HG03159 (cell line): ENCODE measurements at regions not wholly inside any gene's neighbourhood (a gene's known extent, or its start where the extent isn't known, plus 50 kb on each side); places are given as distances from the start of the nearest gene placed in this dataset.
A peak's percentile ranks its signal among the peaks of the same experiment; 100 is the strongest.

Experiments used
- ATAC-seq: cut with Tn5 transposase; IDR thresholded peaks from one replicate; pipeline ENCODE4 v1.9.1; 2021; ENCODE audit warnings: mild to moderate bottlenecking, moderate library complexity; ENCODE audit not compliant: unreplicated experiment

- ATAC-seq, result no peak
Measured at GRCh38 chr4:75122424-75123014, 189.6 kb downstream of the PARM1 start.

- ATAC-seq, result no peak
Measured at GRCh38 chr4:75118739-75119138, 185.8 kb downstream of the PARM1 start.

GRCh38 chr4:75110061-75110460 is 177.1 kb downstream of the PARM1 start:
- no peak for ATAC-seq

- peak; percentile 56 for ATAC-seq
Measured at GRCh38 chr4:75107755-75108612, 175.1 kb downstream of the PARM1 start.

- ATAC-seq, result no peak
Measured at GRCh38 chr4:75102787-75103085, 169.8 kb downstream of the PARM1 start.

- peak; percentile 65 for ATAC-seq
Measured at GRCh38 chr4:75101906-75102786, 169.2 kb downstream of the PARM1 start.
